HEK293T (cell line): ENCODE measurements at regions not wholly inside any gene's neighbourhood (a gene's known extent, or its start where the extent isn't known, plus 50 kb on each side); places are given as distances from the start of the nearest gene placed in this dataset.
"Not testable (repeated sequence)": the region's sequence is repeated elsewhere in the genome, so short reads cannot be mapped to it uniquely, and the experiment has no call there.

Experiments used
- BHLHE40 ChIP-seq: fragments of 450-650 bp; IDR thresholded peaks from 2 replicates; pipeline ENCODE4 v1.6.1; 2016; ENCODE audit warnings: mild to moderate bottlenecking, moderate library complexity, borderline replicate concordance
- FOXM1 ChIP-seq: fragments of 450-650 bp; IDR thresholded peaks from 2 replicates; pipeline ENCODE4 v1.6.1; 2017; ENCODE audit warnings: mild to moderate bottlenecking, borderline replicate concordance
- HDGF ChIP-seq: fragments of 450-650 bp; IDR thresholded peaks from 2 replicates; pipeline ENCODE4 v1.6.1; 2017; ENCODE audit warnings: antibody characterized with exemption, borderline replicate concordance
- PKNOX1 ChIP-seq: fragments of 450-650 bp; IDR thresholded peaks from 2 replicates; pipeline ENCODE4 v1.6.1; 2016
- SP1 ChIP-seq: fragments of 450-650 bp; IDR thresholded peaks from 2 replicates; pipeline ENCODE4 v1.6.1; 2017
- TARDBP ChIP-seq: fragments of 450-650 bp; IDR thresholded peaks from 2 replicates; pipeline ENCODE4 v1.6.1; 2016

- TF ChIP-seq TARDBP, SP1, FOXM1, PKNOX1, HDGF, BHLHE40: not testable (repeated sequence)
Observed at GRCh38 chr2:89827829-89828228, 1136.4 kb downstream of the RPIA start.
